HL-60 (cell line): ENCODE measurements at regions not wholly inside any gene's neighbourhood (a gene's known extent, or its start where the extent isn't known, plus 50 kb on each side); places are given as distances from the start of the nearest gene placed in this dataset.

ENCODE experiments used
- POLR2AphosphoS5 ChIP-seq: IDR thresholded peaks from 2 replicates; pipeline ENCODE4 v1.6.1; 2012; ENCODE audit warnings: low read depth
- TF ChIP-seq, protein P1 (sequence below): IDR thresholded peaks from one replicate; pipeline ENCODE4 v1.5.1; 2011; ENCODE audit warnings: low read length, control low read depth, inconsistent platforms; ENCODE audit not compliant: insufficient read depth

DNA sequence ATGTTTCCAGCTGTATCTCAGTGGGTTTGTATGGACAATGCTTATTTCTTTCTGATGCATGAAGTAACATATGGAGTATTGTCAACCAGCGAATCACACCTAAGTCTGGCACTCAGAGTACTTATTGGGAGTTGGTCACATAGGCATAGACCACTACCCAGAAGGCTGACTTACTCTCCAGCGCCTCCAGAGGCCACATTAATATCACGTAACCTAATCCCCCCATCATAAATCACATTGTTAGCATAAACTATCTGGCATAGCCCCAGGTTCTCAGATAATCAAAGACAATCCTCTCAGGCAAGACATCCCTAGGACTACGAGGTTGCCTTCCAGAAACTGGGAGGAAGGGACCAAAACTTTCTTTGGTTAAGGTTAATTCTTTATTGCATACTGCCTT, 560.5 kb upstream of the PABPC4L start:
- TF ChIP-seq, protein P1, sequence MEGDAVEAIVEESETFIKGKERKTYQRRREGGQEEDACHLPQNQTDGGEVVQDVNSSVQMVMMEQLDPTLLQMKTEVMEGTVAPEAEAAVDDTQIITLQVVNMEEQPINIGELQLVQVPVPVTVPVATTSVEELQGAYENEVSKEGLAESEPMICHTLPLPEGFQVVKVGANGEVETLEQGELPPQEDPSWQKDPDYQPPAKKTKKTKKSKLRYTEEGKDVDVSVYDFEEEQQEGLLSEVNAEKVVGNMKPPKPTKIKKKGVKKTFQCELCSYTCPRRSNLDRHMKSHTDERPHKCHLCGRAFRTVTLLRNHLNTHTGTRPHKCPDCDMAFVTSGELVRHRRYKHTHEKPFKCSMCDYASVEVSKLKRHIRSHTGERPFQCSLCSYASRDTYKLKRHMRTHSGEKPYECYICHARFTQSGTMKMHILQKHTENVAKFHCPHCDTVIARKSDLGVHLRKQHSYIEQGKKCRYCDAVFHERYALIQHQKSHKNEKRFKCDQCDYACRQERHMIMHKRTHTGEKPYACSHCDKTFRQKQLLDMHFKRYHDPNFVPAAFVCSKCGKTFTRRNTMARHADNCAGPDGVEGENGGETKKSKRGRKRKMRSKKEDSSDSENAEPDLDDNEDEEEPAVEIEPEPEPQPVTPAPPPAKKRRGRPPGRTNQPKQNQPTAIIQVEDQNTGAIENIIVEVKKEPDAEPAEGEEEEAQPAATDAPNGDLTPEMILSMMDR: no peak
- no peak for TF ChIP-seq POLR2AphosphoS5
